ENCODE measurements at regions not wholly inside any gene's neighbourhood (a gene's known extent, or its start where the extent isn't known, plus 50 kb on each side); places are given as distances from the start of the nearest gene placed in this dataset.

DNA sequence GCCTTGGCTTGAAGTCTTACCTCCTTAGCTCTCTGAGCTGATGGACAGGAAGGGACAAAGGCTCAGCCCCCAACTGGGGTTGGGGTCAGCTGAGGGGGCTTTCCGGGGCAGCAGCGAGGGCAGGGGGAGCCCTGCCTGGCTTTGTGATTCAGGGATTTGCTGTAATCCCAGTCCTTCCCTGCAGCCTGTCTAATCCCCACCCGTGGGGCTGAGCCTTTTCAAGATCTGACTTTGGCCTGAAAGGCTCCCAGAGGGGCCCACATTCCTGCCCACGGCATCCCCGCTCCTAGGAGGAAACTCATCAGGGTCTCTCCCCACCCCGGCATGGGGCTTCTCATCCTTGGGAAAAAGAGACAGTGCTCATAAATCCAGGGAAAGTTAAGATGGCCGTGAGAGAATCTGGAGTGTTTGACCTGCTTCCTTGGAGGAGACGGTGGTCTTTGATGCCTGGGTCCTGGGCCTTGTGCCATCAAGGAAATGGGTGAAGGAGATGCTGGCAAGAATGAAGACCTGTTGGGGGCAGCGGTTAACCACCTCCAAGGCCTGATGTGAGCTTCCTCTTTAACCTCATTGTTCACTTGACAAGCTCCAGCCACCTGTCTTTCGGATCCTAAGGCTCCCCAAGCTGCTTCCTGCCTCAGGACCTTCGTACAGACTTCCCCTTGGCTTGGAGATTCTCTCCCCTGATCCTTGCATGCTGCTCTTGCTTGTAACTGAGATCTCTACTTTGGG is 83.1 kb upstream of the WNT4 start:
- WGBS, 2 experiments (ENCODE audit: extremely low coverage in 1 of 2, insufficient coverage in 1 of 2, insufficient read length in 1 of 2, insufficient replicate concordance in 2 of 2, low coverage in 1 of 2, low lambda C conversion rate in 2 of 2, missing lambda C conversion rate in 1 of 2), result 75% methylated on average over 11 of the region's 11 CpGs; no CpG with 5 or more reads in 1 of the 2 experiments
- H4K20me1 ChIP-seq (replicated peaks in 1 of 2; ENCODE audit: control insufficient read depth in 1 of 2, insufficient read depth in 2 of 2, low read length in 2 of 2), result no peaks in the 10 kb centered on the region
- H2AFZ ChIP-seq (ENCODE audit: low read length), result no peak overlapping the region
- TF ChIP-seq, protein P1, sequence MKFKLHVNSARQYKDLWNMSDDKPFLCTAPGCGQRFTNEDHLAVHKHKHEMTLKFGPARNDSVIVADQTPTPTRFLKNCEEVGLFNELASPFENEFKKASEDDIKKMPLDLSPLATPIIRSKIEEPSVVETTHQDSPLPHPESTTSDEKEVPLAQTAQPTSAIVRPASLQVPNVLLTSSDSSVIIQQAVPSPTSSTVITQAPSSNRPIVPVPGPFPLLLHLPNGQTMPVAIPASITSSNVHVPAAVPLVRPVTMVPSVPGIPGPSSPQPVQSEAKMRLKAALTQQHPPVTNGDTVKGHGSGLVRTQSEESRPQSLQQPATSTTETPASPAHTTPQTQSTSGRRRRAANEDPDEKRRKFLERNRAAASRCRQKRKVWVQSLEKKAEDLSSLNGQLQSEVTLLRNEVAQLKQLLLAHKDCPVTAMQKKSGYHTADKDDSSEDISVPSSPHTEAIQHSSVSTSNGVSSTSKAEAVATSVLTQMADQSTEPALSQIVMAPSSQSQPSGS (IDR thresholded peaks at IDR 0.05; ENCODE audit: low read length), result peak; percentile 32; the same call in 1 of the 2 replicates
- 0 out of 2 replicates have a peak, but pooled peaks have one; percentile 28 for TF ChIP-seq YY1 (IDR thresholded peaks at IDR 0.05; ENCODE audit: low read depth, low read length)
- TF ChIP-seq POLR2A (IDR thresholded peaks at IDR 0.05; ENCODE audit: control extremely low read depth in 1 of 2, low read depth in 2 of 2, low read length in 2 of 2), result no peak
- TF ChIP-seq KDM1A (IDR thresholded peaks at IDR 0.05; ENCODE audit: borderline replicate concordance, low read length), result peak; percentile 44; the same call in 1 of the 2 replicates
- TF ChIP-seq EGR1 (IDR thresholded peaks at IDR 0.05; ENCODE audit: borderline replicate concordance, low read depth, low read length), result no peak
- TF ChIP-seq ATF3 (IDR thresholded peaks at IDR 0.05; ENCODE audit: insufficient read depth, low read depth, low read length), result no peak
- peak; percentile 28; the same call in 1 of the 2 replicates for TF ChIP-seq TEAD4 (IDR thresholded peaks at IDR 0.05; ENCODE audit: low read depth, low read length)
- TF ChIP-seq BACH1 (IDR thresholded peaks at IDR 0.05; ENCODE audit: low read length), result 0 out of 2 replicates have a peak, but pooled peaks have one; percentile 39
- no peak for TF ChIP-seq TCF12 (IDR thresholded peaks at IDR 0.05; ENCODE audit: low read depth, low read length)

More for the DNA sequence above, 83.1 kb upstream of the WNT4 start:
- no peak overlapping the region for H4K8ac ChIP-seq (ENCODE audit: extremely low read depth, insufficient read depth, low read length)
- no peak overlapping the region for H3K23ac ChIP-seq (ENCODE audit: insufficient read length)
- H3K27me3 ChIP-seq (replicated peaks in 1 of 4; ENCODE audit: control insufficient read depth in 3 of 4, extremely low read depth in 1 of 4, insufficient read depth in 3 of 4, low read length in 3 of 4), result no peaks in the 10 kb centered on the region
- peaks cover 8 to 16% (median 9%) of the 10 kb centered on the region in 4 experiments; a peak in 4 of 7 replicates for H3K4me1 ChIP-seq (replicated peaks in 1 of 4; ENCODE audit: control insufficient read depth in 3 of 4, insufficient read depth in 4 of 4, low read length in 3 of 4)
- no peaks in the 10 kb centered on the region for H3K79me2 ChIP-seq (ENCODE audit: control insufficient read depth in 1 of 2, insufficient read depth in 2 of 2, low read length in 2 of 2)
- peaks cover 5% of the 10 kb centered on the region; the same call in 1 of the 2 replicates for H3K23me2 ChIP-seq (ENCODE audit: low read depth, low read length)
- FAIRE-seq, result peak; percentile 66
- H3K4ac ChIP-seq (replicated peaks; ENCODE audit: insufficient read length, low read depth, low read length), result no peak overlapping the region
- H3K56ac ChIP-seq (replicated peaks; ENCODE audit: insufficient read length, low read depth, low read length), result no peak overlapping the region
- H3K79me1 ChIP-seq (ENCODE audit: low read depth, low read length), result no peaks in the 10 kb centered on the region; the same call in 1 of the 2 replicates
- H3K9ac ChIP-seq (replicated peaks in 1 of 4; ENCODE audit: extremely low read depth in 1 of 4, low read depth in 3 of 4, low read length in 3 of 4), result no peak overlapping the region
- no peak overlapping the region for H3K14ac ChIP-seq (ENCODE audit: insufficient read length)
- no peak overlapping the region; the same call in 1 of the 2 replicates for H3K18ac ChIP-seq (ENCODE audit: extremely low read depth, low read length)
- DNase-seq (ENCODE audit: low read depth in 1 of 2, low spot score in 2 of 2), result no peak
- peak overlapping the region; percentile 70 for H4K5ac ChIP-seq (ENCODE audit: insufficient read length, low read depth, low read length)
- no peak overlapping the region for H2BK12ac ChIP-seq (ENCODE audit: low read depth, low read length)
- H2BK15ac ChIP-seq (ENCODE audit: low read length), result no peak overlapping the region
- H3K27ac ChIP-seq (ENCODE audit: low read depth, low read length), result no peak overlapping the region
- peak overlapping the region; percentile 43; the same call in 1 of the 2 replicates for H2BK20ac ChIP-seq (ENCODE audit: low read length)
- H3K4me2 ChIP-seq (ENCODE audit: insufficient read depth in 1 of 2, low read depth in 2 of 2, low read length in 2 of 2), result peak overlapping the region in 1 of 2 experiments; percentile 11; a peak in 2 of 4 replicates
- no peak overlapping the region for H2BK5ac ChIP-seq (ENCODE audit: low read depth, low read length)
- ChIA-PET POLR2A (ENCODE audit: partially characterized antibody) (interaction anchor here (0.8 kb wide), 1 partner anchor 15 kb away, joined by 3 read pairs; no protein-coding TSS in a partner anchor), CTCF (ENCODE audit: partially characterized antibody) (interaction anchor here (0.7 to 2.1 kb wide), 6 partner anchors 13 to 191 kb away, joined by 3 to 8 read pairs (median 4); no protein-coding TSS in a partner anchor)
- H2BK120ac ChIP-seq (replicated peaks; ENCODE audit: low read depth, low read length), result no peak overlapping the region
- H3K36me3 ChIP-seq (ENCODE audit: control insufficient read depth in 2 of 4, insufficient read depth in 4 of 4, low read length in 3 of 4), result no peaks in the 10 kb centered on the region
- H3K4me3 ChIP-seq (ENCODE audit: extremely low read depth in 1 of 4, insufficient read depth in 2 of 4, low read depth in 3 of 4, low read length in 4 of 4), result no peak overlapping the region
- H4K91ac ChIP-seq (replicated peaks; ENCODE audit: insufficient read length, low read length), result peak overlapping the region; percentile 52
- no peak overlapping the region for H2AK5ac ChIP-seq (ENCODE audit: low read depth, low read length)
- H3K9me3 ChIP-seq (ENCODE audit: insufficient read depth in 2 of 2, low read depth in 1 of 2, low read length in 1 of 2), result peaks cover 3 to 4% of the 10 kb centered on the region in 2 experiments; a peak in 1 of 4 replicates

Measured in H1 (cell line).